HG02840 (cell line): ENCODE measurements at regions not wholly inside any gene's neighbourhood (a gene's known extent, or its start where the extent isn't known, plus 50 kb on each side); places are given as distances from the start of the nearest gene placed in this dataset.
"Not testable (repeated sequence)": the region's sequence is repeated elsewhere in the genome, so short reads cannot be mapped to it uniquely, and the experiment has no call there.

ENCODE experiments used
- ATAC-seq: cut with Tn5 transposase; IDR thresholded peaks from one replicate; pipeline ENCODE4 v1.9.1; 2021; ENCODE audit warnings: mild to moderate bottlenecking, moderate library complexity, moderate number of reproducible peaks; ENCODE audit not compliant: unreplicated experiment, low FRiP score

- ATAC-seq, result no peak
Observed at GRCh38 chrX:40261833-40262156, 164.0 kb upstream of the BCOR start.

- ATAC-seq, result no peak
Observed at GRCh38 chrX:40260146-40260747, 162.5 kb upstream of the BCOR start.

- ATAC-seq, result no peak
Observed at GRCh38 chrX:40258909-40259308, 161.2 kb upstream of the BCOR start.

GRCh38 chrX:40253771-40254170 is 156.0 kb upstream of the BCOR start:
- no peak for ATAC-seq

- no peak for ATAC-seq
Observed at GRCh38 chrX:40249582-40249981, 151.8 kb upstream of the BCOR start.

- ATAC-seq, result no peak
Observed at GRCh38 chrX:40248822-40249221, 151.1 kb upstream of the BCOR start.

- ATAC-seq, result no peak
Observed at GRCh38 chrX:40247848-40248622, 150.3 kb upstream of the BCOR start.

- ATAC-seq, result no peak
Observed at GRCh38 chrX:40247382-40247781, 149.6 kb upstream of the BCOR start.

GRCh38 chrX:40245488-40246071 is 147.8 kb upstream of the BCOR start:
- ATAC-seq, result no peak

GRCh38 chrX:40244980-40245379 is 147.2 kb upstream of the BCOR start:
- ATAC-seq, result no peak

GRCh38 chrX:40243755-40244515 is 146.2 kb upstream of the BCOR start:
- no peak for ATAC-seq

GRCh38 chrX:40240844-40241243 is 143.1 kb upstream of the BCOR start:
- ATAC-seq, result no peak

GRCh38 chrX:40237731-40238178 is 140.0 kb upstream of the BCOR start:
- no peak for ATAC-seq

- no peak for ATAC-seq
Observed at GRCh38 chrX:40230646-40231045, 132.9 kb upstream of the BCOR start.

- ATAC-seq, result no peak
Observed at GRCh38 chrX:40227125-40227524, 129.4 kb upstream of the BCOR start.

GRCh38 chrX:40224658-40225057 is 126.9 kb upstream of the BCOR start:
- no peak for ATAC-seq

- ATAC-seq, result not testable (repeated sequence)
Observed at GRCh38 chrX:40222612-40223011, 124.9 kb upstream of the BCOR start.

- ATAC-seq, result no peak
Observed at GRCh38 chrX:40213092-40213491, 115.3 kb upstream of the BCOR start.

GRCh38 chrX:40209951-40210617 is 112.3 kb upstream of the BCOR start:
- no peak for ATAC-seq

GRCh38 chrX:40207626-40208025 is 109.9 kb upstream of the BCOR start:
- ATAC-seq, result no peak

GRCh38 chrX:40205471-40205870 is 107.7 kb upstream of the BCOR start:
- no peak for ATAC-seq
